Right lobe of liver (tissue), 4 donors: ENCODE measurements at regions not wholly inside any gene's neighbourhood (a gene's known extent, or its start where the extent isn't known, plus 50 kb on each side); places are given as distances from the start of the nearest gene placed in this dataset.

Source experiments
- CTCF ChIP-seq, 4 donors: fragments of 200-600 bp in 3 of 4; fragments of 450-650 bp in 1 of 4; IDR thresholded peaks; one replicate each; pipeline versions ENCODE4 v1.5.1 to v1.8.0; 2016 to 2022; ENCODE audit warnings: antibody characterized with exemption in 4 of 4, mild to moderate bottlenecking in 2 of 4
- POLR2A ChIP-seq: fragments of 450-650 bp; IDR thresholded peaks from one replicate; pipeline ENCODE4 v1.6.1; 2017; ENCODE audit warnings: antibody characterized with exemption, mild to moderate bottlenecking
- donor health status: DM: no; HTN: no; CAD: no.
- donor health status: DM: no; HTN: no; CAD: no.
- donor health status: DM: no; HTN: yes; CAD: no.

- TF ChIP-seq POLR2A (no peak), CTCF (IDR thresholded peaks at IDR 0.05) (no peak)
These were observed 1412.7 kb downstream of the KCNT2 start for GRCh38 chr1:195195423-195196057.
